Body of pancreas (tissue), 4 donors: ENCODE measurements at regions not wholly inside any gene's neighbourhood (a gene's known extent, or its start where the extent isn't known, plus 50 kb on each side); places are given as distances from the start of the nearest gene placed in this dataset.

Experiments used
- CTCF ChIP-seq, 7 experiments: fragments of 450-650 bp in 4 of 7; fragments of 200-600 bp in 3 of 7; sonication (generic) in 3 of 7; IDR thresholded peaks; one replicate each; pipeline ENCODE4 v1.5.1; 2016 to 2019; ENCODE audit warnings: antibody characterized with exemption in 7 of 7
- POLR2A ChIP-seq, 3 donors: fragments of 450-650 bp; IDR thresholded peaks; one replicate each; pipeline ENCODE4 v1.6.1; 2016; ENCODE audit warnings: antibody characterized with exemption in 3 of 3, mild to moderate bottlenecking in 2 of 3

- TF ChIP-seq CTCF (IDR thresholded peaks at IDR 0.05) (no peak), POLR2A (IDR thresholded peaks at IDR 0.05) (no peak)
These were observed 98.5 kb upstream of the CTTNBP2NL start for GRCh38 chr1:112297536-112297935.
